ENCODE measurements at regions not wholly inside any gene's neighbourhood (a gene's known extent, or its start where the extent isn't known, plus 50 kb on each side); places are given as distances from the start of the nearest gene placed in this dataset.

- no peak for DNase-seq (ENCODE audit: low spot score)
- TF ChIP-seq, protein P1, sequence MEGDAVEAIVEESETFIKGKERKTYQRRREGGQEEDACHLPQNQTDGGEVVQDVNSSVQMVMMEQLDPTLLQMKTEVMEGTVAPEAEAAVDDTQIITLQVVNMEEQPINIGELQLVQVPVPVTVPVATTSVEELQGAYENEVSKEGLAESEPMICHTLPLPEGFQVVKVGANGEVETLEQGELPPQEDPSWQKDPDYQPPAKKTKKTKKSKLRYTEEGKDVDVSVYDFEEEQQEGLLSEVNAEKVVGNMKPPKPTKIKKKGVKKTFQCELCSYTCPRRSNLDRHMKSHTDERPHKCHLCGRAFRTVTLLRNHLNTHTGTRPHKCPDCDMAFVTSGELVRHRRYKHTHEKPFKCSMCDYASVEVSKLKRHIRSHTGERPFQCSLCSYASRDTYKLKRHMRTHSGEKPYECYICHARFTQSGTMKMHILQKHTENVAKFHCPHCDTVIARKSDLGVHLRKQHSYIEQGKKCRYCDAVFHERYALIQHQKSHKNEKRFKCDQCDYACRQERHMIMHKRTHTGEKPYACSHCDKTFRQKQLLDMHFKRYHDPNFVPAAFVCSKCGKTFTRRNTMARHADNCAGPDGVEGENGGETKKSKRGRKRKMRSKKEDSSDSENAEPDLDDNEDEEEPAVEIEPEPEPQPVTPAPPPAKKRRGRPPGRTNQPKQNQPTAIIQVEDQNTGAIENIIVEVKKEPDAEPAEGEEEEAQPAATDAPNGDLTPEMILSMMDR (IDR thresholded peaks at IDR 0.05; ENCODE audit: extremely low read depth, missing control alignments), result no peak
Observed at GRCh38 chr6:144702781-144703180, 417.6 kb downstream of the UTRN start.

GRCh38 chr6:144710207-144710606 lies 425.1 kb downstream of the UTRN start:
- TF ChIP-seq, protein P1 (IDR thresholded peaks at IDR 0.05; ENCODE audit: extremely low read depth, missing control alignments), result no peak
- DNase-seq (ENCODE audit: low spot score), result no peak

GRCh38 chr6:144711661-144712060 lies 426.5 kb downstream of the UTRN start:
- no peak for DNase-seq (ENCODE audit: low spot score)
- TF ChIP-seq, protein P1 (IDR thresholded peaks at IDR 0.05; ENCODE audit: extremely low read depth, missing control alignments), result no peak

DNA sequence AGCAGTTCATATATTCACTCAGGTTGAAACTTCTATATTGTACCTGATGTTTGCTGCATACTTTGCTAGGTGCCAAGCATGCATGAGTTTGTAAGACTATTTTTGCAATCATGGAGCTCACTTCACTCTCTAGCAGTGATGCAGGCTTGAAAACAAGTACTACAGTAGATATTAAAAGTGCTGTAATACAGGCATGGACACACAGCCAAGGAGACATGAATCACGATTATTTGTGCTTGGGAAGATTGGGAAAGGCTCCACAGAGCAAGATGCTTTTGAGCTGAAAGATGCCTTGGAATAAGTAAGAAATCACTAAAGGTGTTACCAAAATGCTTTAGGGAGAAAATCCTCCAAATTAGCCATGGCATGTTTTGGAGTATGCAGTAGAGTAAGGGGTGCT lies 427.4 kb downstream of the UTRN start:
- TF ChIP-seq, protein P1 (IDR thresholded peaks at IDR 0.05; ENCODE audit: extremely low read depth, missing control alignments), result no peak
- no peak for DNase-seq (ENCODE audit: low spot score)

DNA sequence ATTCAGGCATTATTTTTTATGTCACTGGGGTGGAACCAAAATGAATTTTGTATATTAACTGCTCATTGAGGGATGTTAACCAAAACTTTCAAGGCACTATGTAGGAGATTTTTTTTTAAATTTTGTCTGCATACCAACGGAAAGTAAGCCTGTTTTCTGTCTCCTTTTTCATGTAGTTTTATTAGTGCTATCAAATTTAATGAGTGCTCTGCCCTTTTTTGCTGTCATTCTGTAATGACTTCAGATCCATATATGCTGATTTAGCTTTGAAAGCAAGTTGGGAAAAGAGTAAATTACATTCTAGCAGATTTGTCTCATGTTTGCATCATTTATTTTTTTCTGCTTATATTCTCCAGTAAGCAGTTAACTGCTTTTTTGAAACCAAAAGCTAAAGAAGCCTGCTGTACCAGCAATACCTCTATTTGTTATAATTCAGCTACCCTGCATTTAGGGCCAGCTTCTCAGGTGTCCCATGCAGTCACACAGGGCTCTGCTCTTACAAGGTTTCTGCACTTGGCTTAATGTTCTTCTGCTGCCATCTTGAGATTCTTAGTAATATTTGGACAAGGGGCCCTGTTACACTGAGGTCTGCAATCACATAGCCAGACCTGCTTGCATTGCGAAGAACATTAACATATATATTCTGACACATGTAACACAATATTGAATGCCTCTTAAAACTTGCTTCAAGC lies 429.0 kb downstream of the UTRN start:
- TF ChIP-seq, protein P1 (IDR thresholded peaks at IDR 0.05; ENCODE audit: extremely low read depth, missing control alignments), result no peak
- DNase-seq (ENCODE audit: low spot score), result no peak

- no peak for DNase-seq (ENCODE audit: low spot score)
- TF ChIP-seq, protein P1 (IDR thresholded peaks at IDR 0.05; ENCODE audit: extremely low read depth, missing control alignments), result no peak
Observed at GRCh38 chr6:144715344-144715743, 430.2 kb downstream of the UTRN start.

DNA sequence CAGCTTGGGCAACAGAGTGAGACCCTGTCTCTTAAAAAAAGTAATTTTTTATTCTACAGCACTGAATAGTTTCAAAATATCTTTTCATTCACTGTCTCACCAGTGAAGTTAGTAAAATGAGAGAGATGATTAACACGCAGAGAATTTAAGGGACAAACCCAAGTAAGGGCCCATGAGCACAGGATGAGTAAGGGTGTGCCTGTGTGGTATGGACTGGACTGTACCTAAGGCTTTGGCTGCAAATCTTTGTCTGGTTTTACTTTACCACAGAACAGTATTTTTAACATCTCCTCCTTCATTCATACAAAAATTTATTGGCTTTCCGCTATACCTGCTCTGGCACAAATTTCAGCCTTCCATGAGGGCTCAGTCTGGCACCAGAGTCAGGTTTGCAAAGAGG lies 433.3 kb downstream of the UTRN start:
- DNase-seq (ENCODE audit: low spot score), result no peak
- TF ChIP-seq, protein P1 (IDR thresholded peaks at IDR 0.05; ENCODE audit: extremely low read depth, missing control alignments), result no peak

Measured in GM20000 (cell line).